M059J (cell line): ENCODE measurements at regions not wholly inside any gene's neighbourhood (a gene's known extent, or its start where the extent isn't known, plus 50 kb on each side); places are given as distances from the start of the nearest gene placed in this dataset.
"Not testable (repeated sequence)": the region's sequence is repeated elsewhere in the genome, so short reads cannot be mapped to it uniquely, and the experiment has no call there.

ENCODE experiments used
- DNase-seq: peaks from one replicate; pipeline ENCODE4 v3.0.0-alpha.2; 2012; ENCODE audit warnings: low read depth

GRCh38 chr11:8772571-8773519 is 90.3 kb downstream of the RPL27A start:
- no peak for DNase-seq

DNA sequence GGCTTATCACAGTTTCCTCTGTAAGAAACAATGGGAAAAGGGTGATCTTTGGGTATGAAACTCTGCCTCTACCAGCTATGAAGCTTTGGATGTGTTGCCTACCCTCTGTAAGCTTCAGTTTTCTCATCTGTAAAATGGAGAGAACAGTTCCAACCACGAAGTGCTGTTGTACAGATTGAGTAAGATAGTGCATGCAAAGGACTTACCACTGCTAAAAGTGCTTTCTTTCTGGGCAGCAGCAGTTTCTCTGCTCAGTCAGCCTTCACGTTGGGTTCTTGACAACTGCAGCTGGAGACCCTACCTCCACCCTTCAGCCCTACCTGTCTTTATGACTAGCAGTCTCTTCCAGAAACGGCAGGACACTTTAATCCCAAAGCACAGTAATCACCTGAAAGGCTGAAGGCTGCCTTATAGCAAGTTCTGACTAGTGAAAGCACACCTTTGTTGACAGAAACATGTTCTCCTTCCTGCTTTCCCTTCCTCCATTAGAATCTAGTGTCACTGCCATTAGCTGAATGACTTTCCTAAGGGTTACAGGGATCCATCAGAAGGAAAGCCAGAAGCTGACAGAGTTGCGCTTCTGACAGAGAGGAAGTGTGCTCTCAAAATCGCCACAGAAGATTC is 91.4 kb downstream of the RPL27A start:
- DNase-seq: no peak

- DNase-seq: not testable (repeated sequence)
Measured at GRCh38 chr11:8774916-8775315, 92.3 kb downstream of the RPL27A start.

GRCh38 chr11:8775332-8775731 is 92.7 kb downstream of the RPL27A start:
- no peak for DNase-seq

DNA sequence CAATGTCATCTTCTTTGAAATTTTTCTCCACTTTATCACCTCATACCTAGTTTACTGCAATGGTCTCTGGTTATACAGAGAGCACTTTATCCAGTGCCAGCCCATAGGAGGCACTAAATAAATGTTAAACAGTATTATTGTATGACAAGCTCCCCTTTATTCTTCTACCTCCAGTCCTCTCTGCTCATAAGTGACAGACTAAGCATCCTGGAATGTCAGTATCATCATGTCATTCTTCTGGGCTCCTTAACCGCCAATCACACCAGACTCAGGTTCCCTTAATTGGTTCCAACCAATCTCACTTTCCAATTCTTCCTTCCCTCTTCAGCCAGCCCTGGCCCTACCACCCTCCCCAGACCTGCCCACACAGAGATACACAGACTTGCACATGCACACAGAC is 93.1 kb downstream of the RPL27A start:
- DNase-seq: peak; percentile 42

DNA sequence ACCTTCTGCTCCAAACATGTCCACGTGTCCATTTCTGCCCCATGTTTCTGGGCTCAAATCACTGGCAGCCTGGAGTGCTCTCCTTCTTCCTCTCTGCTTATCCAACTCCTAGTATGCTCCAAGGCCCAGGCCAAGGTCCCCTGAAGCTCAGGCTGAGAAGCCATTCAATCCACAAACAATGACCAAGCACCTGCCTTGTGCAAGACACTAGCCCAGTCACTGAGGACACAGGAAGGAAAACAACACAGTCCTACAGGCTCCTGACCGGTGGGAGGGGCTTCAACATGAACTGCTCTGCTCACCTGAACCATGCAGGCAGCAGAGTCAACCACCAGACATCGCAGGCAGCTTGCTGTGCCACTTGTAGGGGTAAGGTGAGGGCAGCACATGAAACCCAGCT is 93.6 kb downstream of the RPL27A start:
- no peak for DNase-seq

GRCh38 chr11:8777907-8778767 is 95.5 kb downstream of the RPL27A start:
- DNase-seq: peak; percentile 50

DNA sequence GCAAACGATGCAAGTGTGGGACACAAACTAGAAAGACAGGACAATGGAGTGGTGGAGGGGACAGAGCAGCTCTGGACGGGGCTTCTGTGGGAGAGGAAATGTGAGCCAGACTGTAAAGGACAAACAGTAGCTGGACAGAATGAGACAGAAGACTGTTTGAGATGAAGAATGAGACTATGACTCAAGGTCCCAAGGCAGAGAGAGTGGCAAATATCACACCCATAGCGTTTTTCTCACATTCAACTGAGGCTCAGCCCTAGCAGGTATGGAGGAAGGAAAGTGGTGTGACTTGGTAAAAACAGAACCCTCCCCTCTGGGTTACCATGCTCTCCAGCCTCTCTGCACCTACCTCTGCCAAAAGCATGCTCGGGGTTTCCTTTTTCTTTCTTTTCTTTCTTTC is 96.5 kb downstream of the RPL27A start:
- no peak for DNase-seq

- no peak for DNase-seq
Measured at GRCh38 chr11:8779732-8780131, 97.1 kb downstream of the RPL27A start.

DNA sequence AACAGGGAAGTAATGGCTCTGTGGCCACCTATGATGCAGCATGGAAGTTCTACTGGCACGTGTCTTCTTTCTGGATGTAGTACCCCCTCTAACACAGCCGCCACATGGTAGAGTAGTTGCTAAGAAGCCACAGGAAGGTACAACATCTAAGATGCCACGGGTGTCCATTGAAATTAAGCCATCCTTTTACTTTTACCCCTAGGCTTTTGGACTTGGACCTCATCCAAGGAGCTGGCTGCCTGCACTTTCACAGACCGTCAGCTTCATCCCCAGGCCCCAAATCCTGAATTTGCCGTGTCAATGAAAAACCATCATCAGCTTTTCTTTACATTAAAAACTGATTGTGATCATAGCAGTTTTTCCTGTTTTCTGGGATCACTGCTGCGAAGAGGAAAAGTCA is 102.4 kb downstream of the RPL27A start:
- DNase-seq: no peak

GRCh38 chr11:8785457-8785856 is 102.9 kb downstream of the RPL27A start:
- no peak for DNase-seq

DNA sequence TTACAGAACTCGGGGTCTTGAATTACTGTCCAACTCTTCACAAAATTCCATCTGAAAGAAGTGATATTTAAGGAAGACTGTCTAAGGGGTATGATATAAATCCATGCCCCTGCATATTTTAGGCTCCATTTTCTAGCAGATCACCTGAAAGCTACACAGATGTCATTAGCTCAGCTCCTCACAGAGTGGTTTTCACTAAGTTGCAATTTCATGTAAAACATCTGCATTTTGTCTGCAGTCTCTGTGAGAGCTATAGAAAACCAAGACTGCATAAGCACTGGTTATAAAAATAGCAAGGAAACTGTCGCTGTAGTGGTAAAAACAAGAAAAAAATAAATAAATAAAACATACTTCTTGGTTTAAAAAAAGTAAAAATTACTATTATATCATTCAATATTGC is 103.4 kb downstream of the RPL27A start:
- no peak for DNase-seq

- no peak for DNase-seq
Measured at GRCh38 chr11:8786933-8787332, 104.3 kb downstream of the RPL27A start.

DNA sequence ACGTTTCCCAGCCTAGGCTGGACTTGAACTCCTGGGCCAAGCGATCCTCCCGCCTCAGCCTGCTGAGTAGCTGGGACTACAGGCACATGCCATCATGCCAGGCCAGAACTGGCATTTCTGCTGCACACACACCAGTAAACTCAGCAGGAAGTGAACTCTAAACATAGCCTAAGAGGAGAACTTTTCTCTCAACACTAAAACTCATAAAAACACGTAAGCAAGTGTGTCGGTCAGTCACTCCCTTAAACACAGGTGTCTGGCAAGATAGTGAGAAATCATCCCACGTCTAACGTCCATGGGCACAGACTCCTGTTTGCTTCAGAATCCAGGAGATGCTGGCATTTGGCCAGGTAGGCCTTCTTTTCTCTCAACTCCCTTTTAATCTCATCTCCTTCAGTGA is 104.8 kb downstream of the RPL27A start:
- DNase-seq: peak; percentile 57

GRCh38 chr11:8788616-8789015 is 106.0 kb downstream of the RPL27A start:
- DNase-seq: peak; percentile 74

DNA sequence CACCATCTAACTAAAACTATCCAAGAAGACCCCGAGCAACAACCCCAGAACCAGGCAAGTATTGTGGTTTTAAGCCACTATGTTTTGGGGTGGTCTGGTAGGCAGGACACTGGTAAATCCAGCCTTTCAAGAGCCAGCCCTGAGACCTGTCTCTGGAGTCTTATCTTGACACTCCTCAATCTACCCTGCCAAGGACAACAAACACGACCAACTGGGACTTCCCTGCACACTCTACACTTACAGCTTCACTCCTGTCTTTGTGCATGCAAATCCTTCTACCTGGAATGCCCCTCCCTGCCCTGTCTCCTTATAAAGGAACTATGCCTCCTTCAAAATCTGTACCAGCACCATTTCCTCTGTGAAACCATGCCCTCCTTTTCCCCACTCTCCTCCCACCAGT is 107.3 kb downstream of the RPL27A start:
- no peak for DNase-seq

GRCh38 chr11:8790968-8791367 is 108.4 kb downstream of the RPL27A start:
- no peak for DNase-seq

- DNase-seq: no peak
Measured at GRCh38 chr11:8792710-8793109, 110.1 kb downstream of the RPL27A start.

- no peak for DNase-seq
Measured at GRCh38 chr11:8793114-8793777, 110.7 kb downstream of the RPL27A start.

DNA sequence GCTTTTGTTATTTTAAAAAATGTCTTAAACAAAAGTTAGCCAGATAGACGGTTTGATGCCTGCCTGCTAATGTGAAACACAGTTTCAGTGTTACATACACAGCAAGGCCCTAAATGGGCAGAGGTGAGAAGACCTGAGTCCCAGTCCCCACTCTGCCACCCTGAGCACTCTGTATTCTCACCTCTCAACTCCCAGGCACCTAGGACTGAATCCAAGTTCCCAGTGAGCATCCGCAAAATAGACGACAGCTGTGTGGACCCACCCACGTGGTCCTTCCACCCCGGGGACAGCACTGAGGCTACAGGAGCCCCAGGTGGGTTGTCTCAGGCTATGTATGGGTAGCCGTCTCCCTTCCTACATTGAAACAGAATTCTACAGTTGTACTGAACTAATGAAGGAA is 111.5 kb downstream of the RPL27A start:
- no peak for DNase-seq

DNA sequence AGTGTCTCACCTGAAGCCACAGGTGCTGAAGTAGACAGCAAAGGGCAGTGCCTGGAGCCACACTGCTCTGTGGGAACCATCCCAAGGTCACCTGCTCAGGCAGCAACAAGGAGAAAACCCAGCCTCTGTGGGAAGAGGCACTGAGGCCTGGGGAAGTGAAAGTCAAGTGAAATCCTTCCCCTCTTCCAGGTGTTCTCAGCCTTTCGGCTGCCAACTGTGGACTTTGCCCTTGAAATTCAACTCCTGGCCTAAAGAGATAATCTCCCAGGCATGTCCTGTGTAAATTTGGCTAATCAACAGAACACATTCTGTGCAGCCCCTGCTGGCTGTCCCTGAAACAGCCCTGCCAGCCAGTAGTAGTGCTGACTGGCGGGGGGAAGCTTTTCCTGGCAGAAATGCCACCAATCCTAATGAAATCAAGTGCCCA is 112.1 kb downstream of the RPL27A start:
- DNase-seq: no peak

- no peak for DNase-seq
Measured at GRCh38 chr11:8796941-8797340, 114.0 kb upstream of the AKIP1 start.
